H1 (cell line): ENCODE measurements at regions not wholly inside any gene's neighbourhood (a gene's known extent, or its start where the extent isn't known, plus 50 kb on each side); places are given as distances from the start of the nearest gene placed in this dataset.

Source experiments
- CTCF ChIA-PET: fragments of 300-600 bp; sonication (Branson Sonifier 250); formaldehyde crosslinking; loops from one replicate; lab custom pipeline; 2021; ENCODE audit not compliant: partially characterized antibody; lab: Charles Lee
- POLR2A ChIA-PET: fragments of 300-600 bp; sonication (Branson Sonifier 250); formaldehyde crosslinking; loops from one replicate; lab custom pipeline; 2021; ENCODE audit warnings: inconsistent platforms; ENCODE audit not compliant: partially characterized antibody; lab: Charles Lee
- DNase-seq, 2 experiments: peaks; one replicate each; pipeline versions ENCODE4 v3.0.0 to v3.0.0-alpha.2; 2010 to 2022; ENCODE audit warnings: low spot score in 2 of 2, low read depth in 1 of 2, mixed read lengths in 1 of 2
- FAIRE-seq: peaks from 2 replicates; lab custom pipeline; 2011; peaks lifted over from hg19 to GRCh38; lab: Jason Lieb, UNC
- H2AFZ ChIP-seq: 2 replicates; pipeline ENCODE4 v1.8.1; 2012; ENCODE audit warnings: low read length, inconsistent platforms
- H2AK5ac ChIP-seq: 2 replicates; pipeline ENCODE4 v1.6.1; 2013; ENCODE audit warnings: low read depth, low read length
- H2BK120ac ChIP-seq: replicated peaks from 2 replicates; pipeline ENCODE3; 2013; ENCODE audit warnings: low read depth, low read length, inconsistent platforms
- H2BK12ac ChIP-seq: 2 replicates; pipeline ENCODE4 v1.6.1; 2013; ENCODE audit warnings: low read depth, low read length
- H2BK15ac ChIP-seq: 2 replicates; pipeline ENCODE4 v1.6.1; 2013; ENCODE audit warnings: low read length
- H2BK20ac ChIP-seq: 2 replicates; pipeline ENCODE4 v1.6.1; 2013; ENCODE audit warnings: low read length
- H2BK5ac ChIP-seq: 2 replicates; pipeline ENCODE4 v1.6.1; 2013; ENCODE audit warnings: low read depth, low read length
- H3K14ac ChIP-seq: 2 replicates; pipeline ENCODE4 v1.6.1; 2013; ENCODE audit warnings: inconsistent platforms; ENCODE audit not compliant: insufficient read length
- H3K18ac ChIP-seq: 2 replicates; pipeline ENCODE4 v1.6.1; 2013; ENCODE audit warnings: low read length; ENCODE audit errors: extremely low read depth
- H3K23ac ChIP-seq: 2 replicates; pipeline ENCODE4 v1.6.1; 2013; ENCODE audit warnings: inconsistent platforms; ENCODE audit not compliant: insufficient read length
- H3K23me2 ChIP-seq: 2 replicates; pipeline ENCODE4 v1.6.1; 2013; ENCODE audit warnings: low read depth, low read length
- H3K27ac ChIP-seq: 2 replicates; pipeline ENCODE4 v1.6.1; 2011; ENCODE audit warnings: low read depth, low read length, inconsistent platforms
- H3K27me3 ChIP-seq, 4 experiments: replicated peaks in 1 of 4; 1 replicate in 1 of 4; 2 replicates in 3 of 4; pipeline versions ENCODE4 v1.6.1 to v1.8.1; 2011 to 2013; ENCODE audit warnings: low read length in 3 of 4, mild to moderate bottlenecking in 3 of 4, inconsistent platforms in 2 of 4, mixed read lengths in 2 of 4, moderate library complexity in 1 of 4; ENCODE audit not compliant: control insufficient read depth in 3 of 4, insufficient read depth in 3 of 4; ENCODE audit errors: extremely low read depth in 1 of 4
- H3K36me3 ChIP-seq, 4 experiments: 2 replicates each; pipeline versions ENCODE4 v1.6.1 to v1.8.1; 2011 to 2013; ENCODE audit warnings: mild to moderate bottlenecking in 4 of 4, low read length in 3 of 4, moderate library complexity in 2 of 4, control low read depth in 1 of 4, inconsistent platforms in 1 of 4; ENCODE audit not compliant: insufficient read depth in 4 of 4, control insufficient read depth in 2 of 4
- H3K4ac ChIP-seq: replicated peaks from 2 replicates; pipeline ENCODE3; 2013; ENCODE audit warnings: low read length, low read depth, mixed read lengths, inconsistent platforms; ENCODE audit not compliant: insufficient read length
- H3K4me1 ChIP-seq, 4 experiments: replicated peaks in 1 of 4; 1 replicate in 1 of 4; 2 replicates in 3 of 4; pipeline versions ENCODE4 v1.6.1 to v1.8.1; 2011 to 2013; ENCODE audit warnings: low read length in 3 of 4, inconsistent platforms in 2 of 4, mixed read lengths in 1 of 4; ENCODE audit not compliant: insufficient read depth in 4 of 4, control insufficient read depth in 3 of 4
- H3K4me2 ChIP-seq, 2 experiments: 2 replicates each; pipeline versions ENCODE4 v1.6.1 to v1.8.1; 2011 to 2013; ENCODE audit warnings: low read depth in 2 of 2, low read length in 2 of 2, control low read depth in 1 of 2, inconsistent platforms in 1 of 2, mild to moderate bottlenecking in 1 of 2; ENCODE audit not compliant: insufficient read depth in 1 of 2
- H3K4me3 ChIP-seq, 4 experiments: fragments of 200-600, 300-600 bp in 1 of 4; sonication (generic), shearing (Covaris generic), sonication (Bioruptor Twin) in 1 of 4; 2 replicates each; pipeline versions ENCODE4 v1.5.1 to v1.8.1; 2011 to 2016; ENCODE audit warnings: low read length in 4 of 4, low read depth in 3 of 4, control low read depth in 2 of 4, inconsistent platforms in 2 of 4, mild to moderate bottlenecking in 2 of 4, mixed read lengths in 1 of 4, moderate library complexity in 1 of 4; ENCODE audit not compliant: insufficient read depth in 2 of 4; ENCODE audit errors: extremely low read depth in 1 of 4
- H3K56ac ChIP-seq: replicated peaks from 2 replicates; pipeline ENCODE3; 2013; ENCODE audit warnings: low read depth, mild to moderate bottlenecking, mixed read lengths, low read length, inconsistent platforms; ENCODE audit not compliant: insufficient read length
- H3K79me1 ChIP-seq: 2 replicates; pipeline ENCODE4 v1.6.1; 2013; ENCODE audit warnings: low read depth, low read length, control low read depth
- H3K79me2 ChIP-seq, 2 experiments: 2 replicates each; pipeline versions ENCODE4 v1.6.1 to v1.8.1; 2012 to 2013; ENCODE audit warnings: low read length in 2 of 2, mild to moderate bottlenecking in 2 of 2, inconsistent platforms in 1 of 2; ENCODE audit not compliant: insufficient read depth in 2 of 2, control insufficient read depth in 1 of 2
- H3K9ac ChIP-seq, 4 experiments: replicated peaks in 1 of 4; 1 replicate in 1 of 4; 2 replicates in 3 of 4; pipeline versions ENCODE4 v1.6.1 to v1.8.1; 2011 to 2013; ENCODE audit warnings: low read depth in 3 of 4, low read length in 3 of 4, control low read depth in 2 of 4, mild to moderate bottlenecking in 2 of 4, moderate library complexity in 2 of 4, inconsistent platforms in 1 of 4; ENCODE audit errors: extremely low read depth in 1 of 4
- H3K9me3 ChIP-seq, 2 experiments: 2 replicates each; pipeline versions ENCODE4 v1.6.1 to v1.8.1; 2012 to 2013; ENCODE audit warnings: mild to moderate bottlenecking in 2 of 2, moderate library complexity in 2 of 2, control low read depth in 1 of 2, inconsistent platforms in 1 of 2, low read depth in 1 of 2, low read length in 1 of 2, mixed read lengths in 1 of 2; ENCODE audit not compliant: insufficient read depth in 2 of 2
- H4K20me1 ChIP-seq, 2 experiments: replicated peaks in 1 of 2; 2 replicates each; pipeline versions ENCODE3 to v1.8.1; 2011 to 2013; ENCODE audit warnings: inconsistent platforms in 2 of 2, low read length in 2 of 2, mild to moderate bottlenecking in 1 of 2; ENCODE audit not compliant: insufficient read depth in 2 of 2, control insufficient read depth in 1 of 2
- H4K5ac ChIP-seq: 2 replicates; pipeline ENCODE4 v1.6.1; 2013; ENCODE audit warnings: low read length, low read depth, mixed read lengths, inconsistent platforms; ENCODE audit not compliant: insufficient read length
- H4K8ac ChIP-seq: 2 replicates; pipeline ENCODE4 v1.8.0; 2013; ENCODE audit warnings: mild to moderate bottlenecking, moderate library complexity, low read length, inconsistent platforms; ENCODE audit not compliant: insufficient read depth; ENCODE audit errors: extremely low read depth
- H4K91ac ChIP-seq: replicated peaks from 2 replicates; pipeline ENCODE3; 2013; ENCODE audit warnings: low read length, mixed read lengths, inconsistent platforms; ENCODE audit not compliant: insufficient read length
- BACH1 ChIP-seq: IDR thresholded peaks from 2 replicates; pipeline ENCODE4 v1.6.1; 2012; ENCODE audit warnings: low read length, improper control_type of control experiment
- CTBP2 ChIP-seq: IDR thresholded peaks from 2 replicates; pipeline ENCODE4 v1.7.0; 2011; ENCODE audit warnings: borderline replicate concordance, mild to moderate bottlenecking, moderate library complexity, mixed read lengths, low read length; ENCODE audit not compliant: insufficient read depth, insufficient read length
- KDM1A ChIP-seq: fragments of 200-600, 300-600 bp; sonication (generic); IDR thresholded peaks from 2 replicates; pipeline ENCODE4 v1.7.1; 2016; ENCODE audit warnings: mild to moderate bottlenecking, low read length, borderline replicate concordance
- POLR2AphosphoS5 ChIP-seq: IDR thresholded peaks from 2 replicates; pipeline ENCODE4 v1.6.1; 2011; ENCODE audit warnings: low read depth, low read length
- RBBP5 ChIP-seq: IDR thresholded peaks from 2 replicates; pipeline ENCODE4 v1.7.1; 2012; ENCODE audit warnings: low read depth, mild to moderate bottlenecking, inconsistent platforms, low read length, moderate library complexity, borderline replicate concordance
- YY1 ChIP-seq: IDR thresholded peaks from 2 replicates; pipeline ENCODE4 v1.6.1; 2011; ENCODE audit warnings: low read depth, mild to moderate bottlenecking, low read length
- ZNF274 ChIP-seq: IDR thresholded peaks from 2 replicates; pipeline ENCODE4 v1.7.0; 2012; ENCODE audit warnings: low read length, borderline replicate concordance; ENCODE audit errors: extremely low read depth
- whole genome bisulfite sequencing, 2 experiments: shearing (Covaris generic) in 1 of 2; methylation state at CpG; one replicate each; pipeline versions ENCODE4 v1.1.6 to v1.1.7; 2013 to 2015; ENCODE audit warnings: low lambda C conversion rate in 2 of 2, mixed read lengths in 2 of 2, inconsistent platforms in 1 of 2, low coverage in 1 of 2, missing lambda C conversion rate in 1 of 2; ENCODE audit not compliant: insufficient replicate concordance in 2 of 2, insufficient coverage in 1 of 2, insufficient read length in 1 of 2; ENCODE audit errors: extremely low coverage in 1 of 2, missing lambda C conversion rate in 1 of 2; 5-methylcytosine and 5-hydroxymethylcytosine counted together
- TF ChIP-seq, protein P1 (sequence below): IDR thresholded peaks from 2 replicates; pipeline ENCODE4 v1.6.1; 2012; ENCODE audit warnings: inconsistent platforms

DNA sequence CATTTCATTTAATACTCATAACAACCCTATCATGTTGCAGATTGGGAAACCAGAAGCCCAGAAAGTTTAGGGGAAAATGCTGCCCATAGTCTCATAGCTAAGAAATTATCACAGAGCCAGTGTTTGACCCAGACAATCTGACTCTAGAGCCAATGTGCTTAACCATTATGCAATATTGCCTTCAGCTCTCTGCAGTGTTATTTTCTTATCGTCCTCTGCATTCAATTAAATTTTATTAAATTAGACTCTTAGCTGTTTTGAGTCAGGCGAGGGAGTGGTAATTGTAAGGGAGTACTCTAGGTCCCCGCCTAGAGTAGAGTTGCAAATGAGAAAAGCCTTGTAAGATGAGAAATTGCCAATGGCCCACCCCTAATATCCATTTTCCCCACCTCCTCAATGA is 191.1 kb downstream of the TTLL7 start:
- H4K91ac ChIP-seq = no peak overlapping the region
- no peaks in the 10 kb centered on the region for H3K27me3 ChIP-seq
- no peaks in the 10 kb centered on the region for H3K23me2 ChIP-seq
- H3K14ac ChIP-seq = no peak overlapping the region
- no peak for FAIRE-seq
- peaks cover 0 to 2% (median under 1%) of the 10 kb centered on the region in 4 experiments; a peak in 1 of 7 replicates for H3K4me1 ChIP-seq
- no peaks in the 10 kb centered on the region for H3K79me1 ChIP-seq
- no peaks in the 10 kb centered on the region for H3K9me3 ChIP-seq
- no peaks in the 10 kb centered on the region for H3K36me3 ChIP-seq
- DNase-seq = no peak
- no peak overlapping the region for H2BK5ac ChIP-seq
- no peak overlapping the region for H3K27ac ChIP-seq
- no peak overlapping the region for H4K8ac ChIP-seq
- H3K4me3 ChIP-seq = no peak overlapping the region
- H3K9ac ChIP-seq = no peak overlapping the region
- CTCF ChIA-PET = no interaction called here
- H2BK12ac ChIP-seq = no peak overlapping the region
- H2BK20ac ChIP-seq = no peak overlapping the region
- H3K79me2 ChIP-seq = no peaks in the 10 kb centered on the region
- H3K4me2 ChIP-seq = no peak overlapping the region
- no peak overlapping the region for H2AK5ac ChIP-seq
- H2BK15ac ChIP-seq = no peak overlapping the region
- no peak overlapping the region for H4K5ac ChIP-seq
- H3K18ac ChIP-seq = no peak overlapping the region
- no peak overlapping the region for H3K4ac ChIP-seq
- H4K20me1 ChIP-seq = no peaks in the 10 kb centered on the region
- no peak overlapping the region for H2AFZ ChIP-seq
- whole genome bisulfite sequencing, 2 experiments = 91% methylated on average over 3 of the region's 3 CpGs; no CpG with 5 or more reads in 1 of the 2 experiments
- no peak for TF ChIP-seq ZNF274
- no peak for TF ChIP-seq KDM1A
- TF ChIP-seq CTBP2 = no peak
- TF ChIP-seq BACH1 = no peak
- TF ChIP-seq, protein P1, sequence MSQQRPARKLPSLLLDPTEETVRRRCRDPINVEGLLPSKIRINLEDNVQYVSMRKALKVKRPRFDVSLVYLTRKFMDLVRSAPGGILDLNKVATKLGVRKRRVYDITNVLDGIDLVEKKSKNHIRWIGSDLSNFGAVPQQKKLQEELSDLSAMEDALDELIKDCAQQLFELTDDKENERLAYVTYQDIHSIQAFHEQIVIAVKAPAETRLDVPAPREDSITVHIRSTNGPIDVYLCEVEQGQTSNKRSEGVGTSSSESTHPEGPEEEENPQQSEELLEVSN = no peak
- no peak for TF ChIP-seq YY1
- TF ChIP-seq POLR2AphosphoS5 = no peak
- TF ChIP-seq RBBP5 = no peak
- TF ChIP-seq, all 59 proteins: peak for 0
- Histone ChIP-seq H2BK120ac (no peak overlapping the region), H3K23ac (no peak overlapping the region), H3K56ac (no peak overlapping the region)
- POLR2A ChIA-PET = no interaction called here
